ENCODE measurements at regions not wholly inside any gene's neighbourhood (a gene's known extent, or its start where the extent isn't known, plus 50 kb on each side); places are given as distances from the start of the nearest gene placed in this dataset.

DNA sequence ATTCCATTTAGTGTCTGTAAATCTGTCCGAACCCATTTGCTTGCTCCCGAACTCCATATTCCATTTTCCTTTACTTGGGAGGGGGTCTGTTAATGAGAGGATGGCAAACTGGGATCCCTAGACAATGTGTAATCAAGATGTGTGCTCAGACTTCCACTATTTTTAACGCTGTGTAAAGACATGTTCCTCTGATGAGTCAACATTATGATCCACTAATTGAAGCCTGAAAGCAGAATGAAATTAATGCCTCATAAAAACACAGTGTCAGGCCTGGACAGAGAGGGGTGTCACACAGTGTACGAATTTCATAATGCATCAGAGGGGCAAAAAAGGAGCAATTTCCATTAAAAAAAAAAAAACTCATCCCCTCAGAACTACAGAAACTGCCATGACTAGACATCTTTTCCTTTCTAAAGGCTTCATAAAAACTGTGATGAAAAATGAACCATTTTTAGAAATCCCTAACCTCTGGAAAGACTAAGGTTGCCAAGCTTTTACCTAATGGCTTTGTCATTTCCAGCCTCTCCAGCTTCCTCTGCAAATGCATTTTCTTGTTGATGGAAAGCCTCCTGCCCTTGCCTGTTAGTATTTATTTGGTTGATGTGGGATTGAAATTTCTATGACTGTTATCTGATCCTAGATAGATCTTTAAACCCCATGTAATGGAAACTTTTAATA lies 209.2 kb upstream of the DCC start:
- TF ChIP-seq, protein P1, sequence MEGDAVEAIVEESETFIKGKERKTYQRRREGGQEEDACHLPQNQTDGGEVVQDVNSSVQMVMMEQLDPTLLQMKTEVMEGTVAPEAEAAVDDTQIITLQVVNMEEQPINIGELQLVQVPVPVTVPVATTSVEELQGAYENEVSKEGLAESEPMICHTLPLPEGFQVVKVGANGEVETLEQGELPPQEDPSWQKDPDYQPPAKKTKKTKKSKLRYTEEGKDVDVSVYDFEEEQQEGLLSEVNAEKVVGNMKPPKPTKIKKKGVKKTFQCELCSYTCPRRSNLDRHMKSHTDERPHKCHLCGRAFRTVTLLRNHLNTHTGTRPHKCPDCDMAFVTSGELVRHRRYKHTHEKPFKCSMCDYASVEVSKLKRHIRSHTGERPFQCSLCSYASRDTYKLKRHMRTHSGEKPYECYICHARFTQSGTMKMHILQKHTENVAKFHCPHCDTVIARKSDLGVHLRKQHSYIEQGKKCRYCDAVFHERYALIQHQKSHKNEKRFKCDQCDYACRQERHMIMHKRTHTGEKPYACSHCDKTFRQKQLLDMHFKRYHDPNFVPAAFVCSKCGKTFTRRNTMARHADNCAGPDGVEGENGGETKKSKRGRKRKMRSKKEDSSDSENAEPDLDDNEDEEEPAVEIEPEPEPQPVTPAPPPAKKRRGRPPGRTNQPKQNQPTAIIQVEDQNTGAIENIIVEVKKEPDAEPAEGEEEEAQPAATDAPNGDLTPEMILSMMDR (IDR thresholded peaks at IDR 0.05) = no peak
- H3K4me2 ChIP-seq (replicated peaks; ENCODE audit: extremely low read depth, low read length, poor library complexity, severe bottlenecking) = no peak overlapping the region
- H3K9me3 ChIP-seq (replicated peaks in 1 of 2; ENCODE audit: control insufficient read depth in 1 of 2, insufficient read depth in 1 of 2, low read length in 2 of 2) = peaks cover 0 to 8% of the 10 kb centered on the region in 2 donors
- Mint-ChIP-seq H3K4me1 (no peaks in the 10 kb centered on the region), H3K27ac (no peak overlapping the region), H3K27me3 (ENCODE audit: low read depth in 3 of 3) (peaks cover 0 to 3% (median 0%) of the 10 kb centered on the region in 3 donors), H3K36me3 (no peaks in the 10 kb centered on the region), H3K4me3 (no peak overlapping the region), H3K9me3 (peaks cover 2 to 18% (median 4%) of the 10 kb centered on the region in 7 donors)
- no peaks in the 10 kb centered on the region for H3K36me3 ChIP-seq (replicated peaks in 1 of 2; ENCODE audit: control insufficient read depth in 1 of 2, insufficient read depth in 2 of 2, low read length in 2 of 2)
- H3K4me1 ChIP-seq (ENCODE audit: control insufficient read depth in 1 of 2, insufficient read depth in 2 of 2, low read length in 2 of 2) = no peaks in the 10 kb centered on the region
- intact Hi-C loops (cut with micrococcal nuclease) = no loop called here
- no peak overlapping the region for H3K4me3 ChIP-seq (replicated peaks in 1 of 3; ENCODE audit: low read depth in 2 of 3, low read length in 3 of 3)
- 100% methylated on average over 1 of the region's 4 CpGs for WGBS (ENCODE audit: insufficient coverage)
- H3K9ac ChIP-seq (ENCODE audit: insufficient read depth, low read length, poor library complexity, severe bottlenecking) = no peak overlapping the region
- no peaks in the 10 kb centered on the region for H4K20me1 ChIP-seq (ENCODE audit: insufficient read depth, low read length)
- no peaks in the 10 kb centered on the region for H3K27me3 ChIP-seq (ENCODE audit: control insufficient read depth in 2 of 2, insufficient read depth in 2 of 2, low read length in 2 of 2)
- DNase-seq = no peak
- no peak overlapping the region for H3K27ac ChIP-seq (ENCODE audit: low read depth in 1 of 2, low read length in 2 of 2)
- no peaks in the 10 kb centered on the region for H3K79me2 ChIP-seq (ENCODE audit: insufficient read depth, low read length)
- no peak overlapping the region for H2AFZ ChIP-seq (ENCODE audit: insufficient read depth, low read depth, low read length, poor library complexity, severe bottlenecking)

DNA sequence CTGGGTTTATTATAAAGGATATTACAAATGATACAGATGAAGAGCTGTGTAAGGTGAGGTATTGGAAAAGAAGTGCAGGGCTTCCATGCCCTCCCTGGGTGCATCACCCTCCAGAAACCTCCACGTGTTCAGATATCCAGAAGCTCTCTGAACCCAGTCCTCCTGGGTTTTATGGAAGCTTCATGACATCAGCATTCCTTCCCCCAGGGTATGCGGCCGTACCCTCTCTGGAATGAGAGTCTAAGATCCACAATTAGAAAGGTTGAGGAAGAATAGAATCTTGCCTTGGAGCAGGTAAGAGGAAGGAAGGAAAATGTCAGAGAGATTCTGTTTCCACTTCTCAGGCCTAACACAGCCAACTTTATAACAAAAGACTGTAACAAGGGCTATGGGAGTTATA lies 208.2 kb upstream of the DCC start:
- H3K79me2 ChIP-seq (ENCODE audit: insufficient read depth, low read length) = no peaks in the 10 kb centered on the region
- H3K27me3 ChIP-seq (ENCODE audit: control insufficient read depth in 2 of 2, insufficient read depth in 2 of 2, low read length in 2 of 2) = no peaks in the 10 kb centered on the region
- WGBS (ENCODE audit: insufficient coverage) = no CpG with 5 or more reads among the region's 3 CpGs
- Mint-ChIP-seq H3K4me1 (no peaks in the 10 kb centered on the region), H3K27ac (no peak overlapping the region), H3K36me3 (no peaks in the 10 kb centered on the region), H3K4me3 (no peak overlapping the region), H3K9me3 (peaks cover 2 to 13% (median 7%) of the 10 kb centered on the region in 7 donors), H3K27me3 (ENCODE audit: low read depth in 3 of 3) (peaks cover 0 to 3% (median 0%) of the 10 kb centered on the region in 3 donors)
- no peaks in the 10 kb centered on the region for H3K36me3 ChIP-seq (replicated peaks in 1 of 2; ENCODE audit: control insufficient read depth in 1 of 2, insufficient read depth in 2 of 2, low read length in 2 of 2)
- no peak overlapping the region for H2AFZ ChIP-seq (ENCODE audit: insufficient read depth, low read depth, low read length, poor library complexity, severe bottlenecking)
- TF ChIP-seq, protein P1 (IDR thresholded peaks at IDR 0.05) = no peak
- H3K27ac ChIP-seq (ENCODE audit: low read depth in 1 of 2, low read length in 2 of 2) = no peak overlapping the region
- DNase-seq = no peak
- H3K9me3 ChIP-seq (replicated peaks in 1 of 2; ENCODE audit: control insufficient read depth in 1 of 2, insufficient read depth in 1 of 2, low read length in 2 of 2) = peaks cover 0 to 8% of the 10 kb centered on the region in 2 donors
- H3K4me2 ChIP-seq (replicated peaks; ENCODE audit: extremely low read depth, low read length, poor library complexity, severe bottlenecking) = no peak overlapping the region
- no peaks in the 10 kb centered on the region for H4K20me1 ChIP-seq (ENCODE audit: insufficient read depth, low read length)
- H3K4me3 ChIP-seq (replicated peaks in 1 of 3; ENCODE audit: low read depth in 2 of 3, low read length in 3 of 3) = no peak overlapping the region
- H3K4me1 ChIP-seq (ENCODE audit: control insufficient read depth in 1 of 2, insufficient read depth in 2 of 2, low read length in 2 of 2) = no peaks in the 10 kb centered on the region
- intact Hi-C loops (cut with micrococcal nuclease) = no loop called here
- H3K9ac ChIP-seq (ENCODE audit: insufficient read depth, low read length, poor library complexity, severe bottlenecking) = no peak overlapping the region

Measured in CD14-positive monocyte (primary cell).